ENCODE measurements at regions not wholly inside any gene's neighbourhood (a gene's known extent, or its start where the extent isn't known, plus 50 kb on each side); places are given as distances from the start of the nearest gene placed in this dataset. TPM values are rescaled to one million over a fixed set of nuclear protein-coding genes. Genes with fewer than 3 reads are reported as not detected.

- H3K4me2 ChIP-seq (ENCODE audit: low read length), result no peak overlapping the region
- Mint-ChIP-seq H3K27me3 (ENCODE audit: low read depth, unreplicated experiment) (peaks cover 9% of the 10 kb centered on the region), H3K9me3 (ENCODE audit: unreplicated experiment) (peaks cover 9% of the 10 kb centered on the region), H3K27ac (ENCODE audit: unreplicated experiment) (no peak overlapping the region), H3K4me3 (ENCODE audit: unreplicated experiment) (no peak overlapping the region), H3K4me1 (ENCODE audit: low read depth, unreplicated experiment) (no peaks in the 10 kb centered on the region), H3K36me3 (ENCODE audit: low read depth, unreplicated experiment) (no peaks in the 10 kb centered on the region)
- H3K4me3 ChIP-seq (ENCODE audit: insufficient read depth, low read depth, low read length), result no peak overlapping the region
- H3K79me2 ChIP-seq (ENCODE audit: insufficient read depth, low read length), result no peaks in the 10 kb centered on the region
- no peaks in the 10 kb centered on the region for H3K9me3 ChIP-seq (ENCODE audit: insufficient read depth, low read depth, low read length)
- DNase-seq (ENCODE audit: low read depth) (no peak), FAIRE-seq (no peak)
- no peak overlapping the region for H2AFZ ChIP-seq (ENCODE audit: low read depth, low read length)
- H4K20me1 ChIP-seq (ENCODE audit: insufficient read depth, low read length), result no peaks in the 10 kb centered on the region
- H3K27ac ChIP-seq (ENCODE audit: low read depth, low read length), result no peak overlapping the region
- H3K4me1 ChIP-seq (ENCODE audit: insufficient read depth, low read length), result no peaks in the 10 kb centered on the region
- H3K36me3 ChIP-seq (ENCODE audit: insufficient read depth, low read length), result no peaks in the 10 kb centered on the region
- H3K9ac ChIP-seq (ENCODE audit: low read length), result no peak overlapping the region
- TF ChIP-seq CTCF (IDR thresholded peaks at IDR 0.05; ENCODE audit: insufficient read depth, low read depth, low read length) (no peak), EZH2 (IDR thresholded peaks at IDR 0.05; ENCODE audit: insufficient read depth, low read length) (no peak)
- H3K27me3 ChIP-seq (ENCODE audit: insufficient read depth, low read length), result no peaks in the 10 kb centered on the region
Measured at GRCh38 chrX:2552621-2553201, 51.9 kb upstream of the DHRSX start.

- H3K9me3 ChIP-seq (ENCODE audit: insufficient read depth, low read depth, low read length), result peaks cover 3% of the 10 kb centered on the region
- H3K9ac ChIP-seq (ENCODE audit: low read length), result no peak overlapping the region
- no peak overlapping the region for H3K27ac ChIP-seq (ENCODE audit: low read depth, low read length)
- DNase-seq (ENCODE audit: low read depth) (no peak), FAIRE-seq (no peak)
- no peaks in the 10 kb centered on the region for H4K20me1 ChIP-seq (ENCODE audit: insufficient read depth, low read length)
- no peaks in the 10 kb centered on the region for H3K79me2 ChIP-seq (ENCODE audit: insufficient read depth, low read length)
- no peak overlapping the region for H2AFZ ChIP-seq (ENCODE audit: low read depth, low read length)
- H3K4me2 ChIP-seq (ENCODE audit: low read length), result no peak overlapping the region
- no peaks in the 10 kb centered on the region for H3K36me3 ChIP-seq (ENCODE audit: insufficient read depth, low read length)
- no peak for TF ChIP-seq EZH2 (IDR thresholded peaks at IDR 0.05; ENCODE audit: insufficient read depth, low read length)
- TF ChIP-seq CTCF (IDR thresholded peaks at IDR 0.05; ENCODE audit: insufficient read depth, low read depth, low read length), result no peak
- Mint-ChIP-seq H3K27me3 (ENCODE audit: low read depth, unreplicated experiment) (peaks cover 5% of the 10 kb centered on the region), H3K4me1 (ENCODE audit: low read depth, unreplicated experiment) (no peaks in the 10 kb centered on the region), H3K9me3 (ENCODE audit: unreplicated experiment) (peaks cover 12% of the 10 kb centered on the region), H3K36me3 (ENCODE audit: low read depth, unreplicated experiment) (no peaks in the 10 kb centered on the region), H3K27ac (ENCODE audit: unreplicated experiment) (no peak overlapping the region), H3K4me3 (ENCODE audit: unreplicated experiment) (no peak overlapping the region)
- H3K4me1 ChIP-seq (ENCODE audit: insufficient read depth, low read length), result no peaks in the 10 kb centered on the region
- no peak overlapping the region for H3K4me3 ChIP-seq (ENCODE audit: insufficient read depth, low read depth, low read length)
- H3K27me3 ChIP-seq (ENCODE audit: insufficient read depth, low read length), result no peaks in the 10 kb centered on the region
Measured at GRCh38 chrX:2550328-2551020, 49.7 kb upstream of the DHRSX start.

Small RNAs in the stretch of these regions (microRNA-seq; reads per million reads assigned to microRNA genes)
- not detected for gene MIR6089

Measured in astrocyte (in vitro differentiated cells and primary cell).